Neural progenitor cell (in vitro differentiated cells): ENCODE measurements at regions not wholly inside any gene's neighbourhood (a gene's known extent, or its start where the extent isn't known, plus 50 kb on each side); places are given as distances from the start of the nearest gene placed in this dataset.

Source experiments
- CTCF ChIP-seq: fragments of 200-600 bp; sonication (generic); IDR thresholded peaks from 2 replicates; pipeline ENCODE4 v1.5.1; 2017; ENCODE audit warnings: antibody characterized with exemption, mild to moderate bottlenecking
- EZH2 ChIP-seq: fragments of 200-600 bp; sonication (generic); IDR thresholded peaks from 2 replicates; pipeline ENCODE4 v1.6.1; 2017; ENCODE audit warnings: antibody characterized with exemption, mild to moderate bottlenecking, moderate library complexity
- EZH2phosphoT487 ChIP-seq: fragments of 200-600 bp; sonication (generic); IDR thresholded peaks from 2 replicates; pipeline ENCODE4 v1.6.1; 2017; ENCODE audit warnings: antibody characterized with exemption

- no peak for TF ChIP-seq CTCF
- TF ChIP-seq EZH2 = no peak
- TF ChIP-seq EZH2phosphoT487 = no peak
Observed at GRCh38 chr20:56173438-56173837, 75.1 kb upstream of the MC3R start.
